Heart left ventricle (tissue), 16 donors: ENCODE measurements at regions not wholly inside any gene's neighbourhood (a gene's known extent, or its start where the extent isn't known, plus 50 kb on each side); places are given as distances from the start of the nearest gene placed in this dataset.

ENCODE experiments used
- ATAC-seq, 4 donors: fragments of 200-7000 bp; cut with Tn5 transposase; one replicate each; pipeline ENCODE4 v1.9.1; 2020 to 2022; ENCODE audit warnings: moderate library complexity in 4 of 4, mild to moderate bottlenecking in 3 of 4, moderate number of reproducible peaks in 1 of 4
- DNase-seq, 5 donors: peaks; one replicate each; pipeline ENCODE4 v3.0.0-alpha.2; 2020
- H3K27ac ChIP-seq, 12 donors: fragments of 200-600 bp; sonication (generic) in 4 of 12; one replicate each; pipeline versions ENCODE4 v1.5.0 to v1.8.0; 2016 to 2022; ENCODE audit warnings: mild to moderate bottlenecking in 2 of 12
- H3K27me3 ChIP-seq, 9 donors: fragments of 200-600 bp; sonication (generic) in 2 of 9; one replicate each; pipeline versions ENCODE4 v1.5.1 to v1.8.0; 2016 to 2022; ENCODE audit warnings: mild to moderate bottlenecking in 3 of 9
- H3K36me3 ChIP-seq, 9 donors: fragments of 200-600 bp; sonication (generic) in 2 of 9; one replicate each; pipeline versions ENCODE4 v1.5.0 to v1.8.0; 2018 to 2022; ENCODE audit warnings: mild to moderate bottlenecking in 2 of 9
- H3K4me1 ChIP-seq, 12 donors: fragments of 200-600 bp; sonication (generic) in 4 of 12; one replicate each; pipeline versions ENCODE4 v1.5.0 to v1.8.0; 2016 to 2022; ENCODE audit warnings: mild to moderate bottlenecking in 3 of 12
- H3K4me3 ChIP-seq, 12 donors: fragments of 200-600 bp; sonication (generic) in 4 of 12; one replicate each; pipeline versions ENCODE4 v1.5.0 to v1.8.0; 2017 to 2022; ENCODE audit warnings: mild to moderate bottlenecking in 9 of 12, moderate library complexity in 4 of 12
- H3K9me3 ChIP-seq, 12 donors: fragments of 200-600 bp; sonication (generic) in 4 of 12; one replicate each; pipeline versions ENCODE4 v1.5.0 to v1.8.0; 2016 to 2022; ENCODE audit warnings: mild to moderate bottlenecking in 1 of 12
- POLR2A ChIP-seq, 2 donors: fragments of 450-650 bp; IDR thresholded peaks; one replicate each; pipeline ENCODE4 v1.6.1; 2017; ENCODE audit warnings: antibody characterized with exemption in 2 of 2, mild to moderate bottlenecking in 2 of 2, moderate library complexity in 2 of 2
- WGBS, 4 donors: extraction: QIAGEN DNeasy Blood & Tissue Kit in 2 of 4; methylation state at CpG; one replicate each; pipeline versions ENCODE4 v1.1.5 to v1.1.7; 2013 to 2018; 5-methylcytosine and 5-hydroxymethylcytosine counted together
- intact Hi-C, 10 donors: fragments of 100-400 bp; cut with DNase I; formaldehyde crosslinking; loops; one replicate each; pipeline versions ENCODE4 v1.11.1 to v1.14.2; 2022
- TF ChIP-seq, protein P1 (sequence below), 12 donors: fragments of 200-600 bp; sonication (generic) in 4 of 12; IDR thresholded peaks; one replicate each; pipeline versions ENCODE4 v1.5.0 to v1.8.0; 2018 to 2022; ENCODE audit warnings: antibody characterized with exemption in 12 of 12, mild to moderate bottlenecking in 5 of 12
- donor health status: ischemic (EF 13 %, LVEDD 7.1; RV severe dilation, severe dysfunction).
- donor health status: healthy with polysubstance abuse.
- donor health status: DM: no; HTN: yes; CAD: no.
- donor health status: DM: no; HTN: no; CAD: no.
- donor health status: ischemic (EF 25% LVEDD 6.9; RV normal size, moderate dysfunction).
- donor health status: ischemic (EF 25% LVEDD 5.7; RV mildly dilated, moderate dysfunction).
- donor health status: healthy.
- donor health status: DM: yes; HTN: yes; CAD: no.
- donor health status: ischemic (EF 35%, LVEDD 5.7; RV mildly dilated, moderate dysfunction).
- donor health status: nonischemic (EF 11% LVEDD 7.7; RV severe dilation, severe dysfunction).
- donor health status: DM: yes; HTN: yes; CAD: no.
- donor health status: PGD.
- donor health status: ischemic (EF 29% LVEDD 5.4; RV normal size, mild dysfunction).
- donor health status: nonischemic (EF 23%, LVEDD 6.1; RV moderate dilation, normal function).

DNA sequence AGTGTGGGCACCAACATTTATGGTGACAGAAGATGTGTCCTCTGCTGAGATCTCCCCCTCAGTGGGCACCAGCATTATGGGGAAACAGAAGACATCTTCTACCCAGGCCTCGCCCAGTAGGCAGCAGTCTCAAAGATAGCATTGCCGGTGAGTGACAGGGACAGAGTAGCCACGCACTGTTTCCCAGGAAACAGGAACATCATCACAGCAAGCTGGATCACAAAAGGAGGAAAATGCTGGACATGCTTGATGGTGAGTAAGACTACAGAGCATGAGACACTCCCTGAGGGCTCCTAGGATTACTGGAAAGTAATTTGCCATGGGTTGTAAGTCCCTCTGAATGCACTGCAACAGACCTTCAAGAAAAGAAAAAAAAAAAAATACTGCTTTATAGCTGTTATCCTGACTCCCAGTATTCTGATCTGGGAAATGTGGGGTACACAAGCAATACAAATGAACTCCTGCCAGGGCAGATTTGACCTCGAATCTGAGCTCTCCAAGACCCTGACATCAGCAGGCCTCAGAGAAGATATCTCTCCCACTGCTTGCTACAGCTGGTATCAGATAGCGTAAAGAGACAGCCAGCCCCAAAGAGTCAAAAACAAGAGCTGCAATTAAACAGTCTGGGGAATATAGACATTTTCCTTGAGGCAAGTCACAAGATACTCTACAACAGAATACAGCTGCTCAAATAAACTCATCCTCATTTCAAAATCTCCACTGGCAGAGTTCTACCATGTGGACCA lies 180.4 kb downstream of the RBM26 start:
- Histone ChIP-seq H3K4me3 (no peak overlapping the region), H3K4me1 (no peaks in the 10 kb centered on the region), H3K27me3 (peaks cover 0 to 6% (median 0%) of the 10 kb centered on the region in 9 donors), H3K36me3 (no peaks in the 10 kb centered on the region), H3K9me3 (no peaks in the 10 kb centered on the region), H3K27ac (no peak overlapping the region)
- intact Hi-C loops, result no loop called here
- 52 to 56% (median 54%) methylated on average over 5 of the region's 5 CpGs for WGBS, 4 donors
- TF ChIP-seq, protein P1, sequence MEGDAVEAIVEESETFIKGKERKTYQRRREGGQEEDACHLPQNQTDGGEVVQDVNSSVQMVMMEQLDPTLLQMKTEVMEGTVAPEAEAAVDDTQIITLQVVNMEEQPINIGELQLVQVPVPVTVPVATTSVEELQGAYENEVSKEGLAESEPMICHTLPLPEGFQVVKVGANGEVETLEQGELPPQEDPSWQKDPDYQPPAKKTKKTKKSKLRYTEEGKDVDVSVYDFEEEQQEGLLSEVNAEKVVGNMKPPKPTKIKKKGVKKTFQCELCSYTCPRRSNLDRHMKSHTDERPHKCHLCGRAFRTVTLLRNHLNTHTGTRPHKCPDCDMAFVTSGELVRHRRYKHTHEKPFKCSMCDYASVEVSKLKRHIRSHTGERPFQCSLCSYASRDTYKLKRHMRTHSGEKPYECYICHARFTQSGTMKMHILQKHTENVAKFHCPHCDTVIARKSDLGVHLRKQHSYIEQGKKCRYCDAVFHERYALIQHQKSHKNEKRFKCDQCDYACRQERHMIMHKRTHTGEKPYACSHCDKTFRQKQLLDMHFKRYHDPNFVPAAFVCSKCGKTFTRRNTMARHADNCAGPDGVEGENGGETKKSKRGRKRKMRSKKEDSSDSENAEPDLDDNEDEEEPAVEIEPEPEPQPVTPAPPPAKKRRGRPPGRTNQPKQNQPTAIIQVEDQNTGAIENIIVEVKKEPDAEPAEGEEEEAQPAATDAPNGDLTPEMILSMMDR (IDR thresholded peaks at IDR 0.05), result no peak
- no peak for TF ChIP-seq POLR2A (IDR thresholded peaks at IDR 0.05)
- ATAC-seq (no peak), DNase-seq (no peak)

DNA sequence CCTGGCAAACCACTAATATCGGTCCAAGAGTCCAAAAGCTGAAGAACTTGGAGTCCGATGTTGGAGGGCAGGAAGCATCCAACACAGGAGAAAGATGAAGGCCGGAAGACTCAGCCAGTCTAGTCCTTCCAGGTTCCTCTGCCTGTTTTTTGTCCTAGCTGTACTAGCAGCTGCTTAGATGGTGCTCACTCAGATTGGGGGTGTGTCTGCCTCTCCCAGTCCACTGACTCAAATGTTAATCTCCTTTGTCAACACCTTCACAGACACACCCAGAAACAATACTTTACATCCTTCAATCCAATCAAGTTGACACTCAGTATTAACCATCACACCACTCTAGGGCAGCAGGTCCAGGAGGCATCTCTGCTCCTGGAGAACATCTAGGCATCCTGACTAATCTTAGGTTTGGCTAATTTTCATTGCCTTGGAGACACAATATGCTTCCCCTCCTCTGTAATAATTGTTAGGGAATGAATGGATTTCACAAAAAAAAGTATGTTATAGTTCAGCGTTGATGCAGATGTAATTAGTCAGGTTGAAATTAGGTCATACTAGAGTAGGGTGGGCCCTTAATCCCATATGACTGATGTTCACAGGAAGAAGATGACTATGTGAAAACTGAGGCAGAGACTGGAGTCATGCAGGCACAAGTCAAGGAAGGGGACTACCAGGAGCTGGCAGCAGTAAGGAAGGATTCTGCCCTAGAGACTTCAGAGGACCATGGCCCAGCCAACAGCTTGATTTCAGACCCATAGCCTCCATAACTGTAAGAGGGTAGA lies 183.4 kb downstream of the RBM26 start:
- Histone ChIP-seq H3K9me3 (no peaks in the 10 kb centered on the region), H3K4me1 (no peaks in the 10 kb centered on the region), H3K27ac (no peak overlapping the region), H3K27me3 (peaks cover 0 to 6% (median 0%) of the 10 kb centered on the region in 9 donors), H3K4me3 (no peak overlapping the region), H3K36me3 (no peaks in the 10 kb centered on the region)
- no peak for TF ChIP-seq POLR2A (IDR thresholded peaks at IDR 0.05)
- TF ChIP-seq, protein P1 (IDR thresholded peaks at IDR 0.05), result no peak
- ATAC-seq, result no peak
- intact Hi-C loops, result no loop called here
- no peak for DNase-seq
- 86 to 96% (median 89%) methylated on average over 4 of the region's 4 CpGs for WGBS, 4 donors

DNA sequence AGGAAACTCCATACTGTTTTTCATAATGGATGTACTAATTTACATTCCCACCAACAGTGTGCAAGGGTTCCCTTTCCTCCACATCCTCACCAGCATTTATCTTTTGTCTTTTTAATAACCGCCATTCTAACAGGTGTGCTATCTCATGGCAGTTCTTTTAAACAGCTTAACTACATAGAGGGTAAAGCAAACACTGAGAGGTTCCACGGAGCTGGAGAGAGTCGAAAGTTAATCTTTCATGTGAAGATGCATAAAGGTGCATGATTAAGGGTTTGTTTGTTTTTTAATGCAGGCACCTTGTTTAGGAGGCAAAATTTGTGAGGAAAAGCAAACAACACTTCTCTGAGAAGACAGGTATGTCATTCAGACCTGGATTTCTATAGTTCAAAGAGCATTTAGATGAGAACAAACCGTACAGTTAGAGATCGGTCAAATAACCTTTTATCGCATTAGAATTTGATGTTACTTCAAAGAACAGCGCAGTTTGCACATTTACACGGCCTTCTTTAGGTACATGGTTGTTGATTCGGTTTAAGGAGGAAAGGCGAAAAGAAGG lies 193.9 kb downstream of the RBM26 start:
- no peak for DNase-seq
- TF ChIP-seq, protein P1 (IDR thresholded peaks at IDR 0.05), result no peak
- no peak for TF ChIP-seq POLR2A (IDR thresholded peaks at IDR 0.05)
- intact Hi-C loops, result no loop called here
- Histone ChIP-seq H3K27me3 (peaks cover 0 to 4% (median 0%) of the 10 kb centered on the region in 9 donors), H3K27ac (no peak overlapping the region), H3K4me1 (no peaks in the 10 kb centered on the region), H3K4me3 (no peak overlapping the region), H3K36me3 (no peaks in the 10 kb centered on the region), H3K9me3 (no peaks in the 10 kb centered on the region)
- 81 to 85% (median 84%) methylated on average over 10 of the region's 10 CpGs for WGBS, 4 donors
- no peak for ATAC-seq

DNA sequence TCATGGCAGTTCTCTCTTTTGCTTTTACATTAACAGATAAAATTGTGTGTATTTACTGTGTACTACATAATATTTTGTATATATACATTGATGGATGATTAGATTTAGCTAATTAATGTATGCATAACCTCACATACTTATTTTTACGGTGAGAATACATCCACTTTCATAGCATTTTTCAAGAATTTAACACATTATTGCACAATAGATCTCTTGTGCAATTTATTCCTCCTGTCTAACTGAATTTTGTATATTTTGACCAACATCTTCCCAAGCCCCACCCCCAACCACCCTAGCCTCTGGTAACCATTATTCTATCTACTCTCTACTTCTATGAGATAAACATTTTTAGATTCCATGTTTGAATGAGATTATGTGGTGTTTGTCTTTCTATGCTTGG lies 194.7 kb downstream of the RBM26 start:
- Histone ChIP-seq H3K27me3 (peaks cover 0 to 4% (median 0%) of the 10 kb centered on the region in 9 donors), H3K36me3 (no peaks in the 10 kb centered on the region), H3K4me3 (no peak overlapping the region), H3K9me3 (no peaks in the 10 kb centered on the region), H3K27ac (no peak overlapping the region), H3K4me1 (no peaks in the 10 kb centered on the region)
- WGBS, 4 donors, result 82 to 91% (median 84%) methylated on average over 1 of the region's 1 CpG
- intact Hi-C loops, result no loop called here
- no peak for ATAC-seq
- no peak for DNase-seq
- TF ChIP-seq, protein P1 (IDR thresholded peaks at IDR 0.05), result no peak
- no peak for TF ChIP-seq POLR2A (IDR thresholded peaks at IDR 0.05)
